NCI-H226 (cell line): ENCODE measurements at regions not wholly inside any gene's neighbourhood (a gene's known extent, or its start where the extent isn't known, plus 50 kb on each side); places are given as distances from the start of the nearest gene placed in this dataset.

ENCODE experiments used
- DNase-seq: peaks from one replicate; pipeline ENCODE4 v3.0.0-alpha.2; 2015

GRCh38 chr3:27590437-27591298 is 106.5 kb upstream of the SLC4A7 start:
- peak; percentile 74 for DNase-seq

- DNase-seq, result peak; percentile 85
Observed at GRCh38 chr3:27589795-27590194, 105.6 kb upstream of the SLC4A7 start.

GRCh38 chr3:27585429-27585828 is 101.2 kb upstream of the SLC4A7 start:
- no peak for DNase-seq

- DNase-seq, result no peak
Observed at GRCh38 chr3:27584874-27585273, 100.7 kb upstream of the SLC4A7 start.

- DNase-seq, result no peak
Observed at GRCh38 chr3:27581852-27582251, 97.7 kb upstream of the SLC4A7 start.

- no peak for DNase-seq
Observed at GRCh38 chr3:27578032-27578431, 93.8 kb upstream of the SLC4A7 start.

GRCh38 chr3:27577504-27577903 is 93.3 kb upstream of the SLC4A7 start:
- DNase-seq, result no peak

GRCh38 chr3:27576171-27576570 is 92.0 kb upstream of the SLC4A7 start:
- no peak for DNase-seq

GRCh38 chr3:27575499-27575898 is 91.3 kb upstream of the SLC4A7 start:
- DNase-seq, result no peak

- no peak for DNase-seq
Observed at GRCh38 chr3:27574438-27574795, 90.2 kb upstream of the SLC4A7 start.

GRCh38 chr3:27573780-27574437 is 89.7 kb upstream of the SLC4A7 start:
- peak; percentile 55 for DNase-seq

GRCh38 chr3:27573138-27573537 is 89.0 kb upstream of the SLC4A7 start:
- no peak for DNase-seq

- DNase-seq, result no peak
Observed at GRCh38 chr3:27571345-27571744, 87.2 kb upstream of the SLC4A7 start.

GRCh38 chr3:27570421-27571106 is 86.4 kb upstream of the SLC4A7 start:
- no peak for DNase-seq

- peak; percentile 73 for DNase-seq
Observed at GRCh38 chr3:27568393-27568792, 84.2 kb upstream of the SLC4A7 start.

GRCh38 chr3:27567251-27567650 is 83.1 kb upstream of the SLC4A7 start:
- DNase-seq, result no peak

- no peak for DNase-seq
Observed at GRCh38 chr3:27565201-27565852, 81.1 kb upstream of the SLC4A7 start.

GRCh38 chr3:27561576-27561975 is 77.4 kb upstream of the SLC4A7 start:
- no peak for DNase-seq

- no peak for DNase-seq
Observed at GRCh38 chr3:27560484-27561056, 76.4 kb upstream of the SLC4A7 start.

GRCh38 chr3:27559835-27560234 is 75.7 kb upstream of the SLC4A7 start:
- DNase-seq, result peak; percentile 92

GRCh38 chr3:27559381-27559780 is 75.2 kb upstream of the SLC4A7 start:
- DNase-seq, result no peak

- DNase-seq, result no peak
Observed at GRCh38 chr3:27557411-27557810, 73.2 kb upstream of the SLC4A7 start.

- DNase-seq, result no peak
Observed at GRCh38 chr3:27556887-27557286, 72.7 kb upstream of the SLC4A7 start.
